NCI-H2081 (cell line): ENCODE measurements at regions not wholly inside any gene's neighbourhood (a gene's known extent, or its start where the extent isn't known, plus 50 kb on each side); places are given as distances from the start of the nearest gene placed in this dataset.

Experiments used
- DNase-seq, 2 experiments: peaks; one replicate each; lab custom pipeline; 2025; lab: John Stamatoyannopoulos, UW

- DNase-seq, result no peak
These were observed 303.7 kb upstream of the SEL1L start for GRCh38 chr14:81837304-81837703.

GRCh38 chr14:81839056-81839455 is 305.4 kb upstream of the SEL1L start:
- DNase-seq, result no peak

- no peak for DNase-seq
These were observed 307.7 kb upstream of the SEL1L start for GRCh38 chr14:81841346-81841745.

GRCh38 chr14:81849714-81850113 is 316.1 kb upstream of the SEL1L start:
- no peak for DNase-seq

- no peak for DNase-seq
These were observed 321.4 kb upstream of the SEL1L start for GRCh38 chr14:81855007-81855406.

- no peak for DNase-seq
These were observed 325.4 kb upstream of the SEL1L start for GRCh38 chr14:81859046-81859445.

GRCh38 chr14:81868172-81868571 is 334.5 kb upstream of the SEL1L start:
- no peak for DNase-seq

GRCh38 chr14:81871706-81872105 is 338.1 kb upstream of the SEL1L start:
- no peak for DNase-seq

- DNase-seq, result no peak
These were observed 350.7 kb upstream of the SEL1L start for GRCh38 chr14:81884382-81884781.

- DNase-seq, result no peak
These were observed 352.9 kb upstream of the SEL1L start for GRCh38 chr14:81886588-81886987.

GRCh38 chr14:81889529-81889928 is 355.9 kb upstream of the SEL1L start:
- no peak for DNase-seq

- no peak for DNase-seq
These were observed 356.4 kb upstream of the SEL1L start for GRCh38 chr14:81890020-81890419.

GRCh38 chr14:81903477-81903876 is 369.8 kb upstream of the SEL1L start:
- no peak for DNase-seq

- no peak for DNase-seq
These were observed 393.4 kb upstream of the SEL1L start for GRCh38 chr14:81927070-81927469.

GRCh38 chr14:81931828-81932227 is 398.2 kb upstream of the SEL1L start:
- DNase-seq, result no peak

GRCh38 chr14:81936348-81936747 is 402.7 kb upstream of the SEL1L start:
- no peak for DNase-seq

- no peak for DNase-seq
These were observed 403.2 kb upstream of the SEL1L start for GRCh38 chr14:81936902-81937301.

- no peak for DNase-seq
These were observed 404.7 kb upstream of the SEL1L start for GRCh38 chr14:81938341-81938740.

- no peak for DNase-seq
These were observed 407.0 kb upstream of the SEL1L start for GRCh38 chr14:81940651-81941050.

GRCh38 chr14:81942071-81942470 is 408.4 kb upstream of the SEL1L start:
- DNase-seq, result no peak

- DNase-seq, result no peak
These were observed 412.7 kb upstream of the SEL1L start for GRCh38 chr14:81946375-81946774.

- DNase-seq, result no peak
These were observed 413.5 kb upstream of the SEL1L start for GRCh38 chr14:81946834-81947798.

GRCh38 chr14:81952917-81953316 is 419.3 kb upstream of the SEL1L start:
- no peak for DNase-seq

- DNase-seq, result no peak
These were observed 419.8 kb upstream of the SEL1L start for GRCh38 chr14:81953419-81953818.
